ENCODE measurements at regions not wholly inside any gene's neighbourhood (a gene's known extent, or its start where the extent isn't known, plus 50 kb on each side); places are given as distances from the start of the nearest gene placed in this dataset.
"Not testable (repeated sequence)": the region's sequence is repeated elsewhere in the genome, so short reads cannot be mapped to it uniquely, and the experiment has no call there.

DNA sequence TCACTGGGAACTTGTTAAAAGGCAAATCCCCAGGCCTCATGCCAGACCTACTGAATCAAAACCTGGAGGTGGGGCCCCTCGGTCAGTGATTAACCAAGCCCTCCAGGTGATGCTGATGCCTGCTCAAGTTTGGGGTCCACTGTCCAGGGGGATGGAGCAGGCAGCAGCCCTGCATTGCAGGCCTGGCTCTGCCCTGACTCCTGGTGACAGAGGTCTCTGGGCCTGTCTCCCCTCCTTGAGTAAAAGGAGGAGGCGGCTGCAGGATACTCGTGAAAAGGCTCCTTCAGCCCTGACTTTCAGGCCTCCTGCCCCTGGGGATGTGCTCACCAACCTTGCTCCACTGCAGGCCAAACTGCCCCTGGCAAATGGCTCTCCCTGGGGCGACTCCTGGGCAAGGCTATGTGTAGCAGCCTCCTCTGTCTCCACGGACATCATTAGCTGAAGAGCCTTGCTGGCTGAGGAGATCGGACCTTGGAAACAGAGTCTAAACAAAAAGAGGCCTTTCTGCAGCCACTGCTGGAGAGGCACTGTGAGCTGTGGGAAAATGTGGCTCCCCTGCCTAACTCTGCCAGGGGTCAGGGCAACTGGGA lies 134.8 kb upstream of the ALDH1B1 start:
- no peak for DNase-seq (ENCODE audit: low read depth in 4 of 4, low spot score in 1 of 4)

DNA sequence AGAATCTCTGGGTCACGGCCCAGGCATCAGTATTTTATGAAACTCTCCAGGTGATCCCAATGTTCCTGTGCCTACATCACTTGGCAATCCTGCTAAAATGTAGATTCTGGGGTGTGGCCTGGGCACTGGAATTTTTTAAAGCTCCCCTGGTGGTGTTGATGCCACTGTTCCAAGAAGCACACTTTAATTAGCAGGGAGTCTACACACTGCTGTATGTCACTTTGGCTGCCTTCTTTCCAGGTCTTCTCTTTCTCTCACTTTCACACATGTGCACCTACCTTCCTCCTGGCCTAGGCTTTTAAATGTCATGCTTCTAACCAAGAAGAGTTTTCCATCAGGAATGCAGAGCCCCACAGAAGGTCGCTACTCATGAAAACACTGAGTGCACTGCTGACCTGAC lies 136.0 kb upstream of the ALDH1B1 start:
- DNase-seq (ENCODE audit: low read depth in 4 of 4, low spot score in 1 of 4): no peak

DNA sequence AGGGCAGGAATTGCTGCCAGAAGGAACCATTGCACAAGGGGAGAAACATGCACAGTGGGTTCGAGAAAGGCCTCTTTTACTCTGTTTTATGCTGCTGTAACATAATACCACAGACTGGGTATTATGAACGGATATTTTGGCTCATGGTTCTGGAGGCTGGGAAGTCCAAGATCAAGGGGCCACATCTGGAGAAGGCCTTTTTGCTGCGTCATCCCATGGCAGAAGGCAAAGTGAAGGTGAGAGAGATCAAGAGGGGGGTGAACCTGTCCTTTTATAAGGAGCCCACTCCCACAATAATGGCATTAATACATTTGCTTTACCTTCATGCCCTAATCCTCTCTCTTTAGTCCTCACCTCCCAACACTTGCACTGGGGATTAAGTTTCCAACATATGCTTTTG lies 136.9 kb upstream of the ALDH1B1 start:
- DNase-seq (ENCODE audit: low read depth in 4 of 4, low spot score in 1 of 4): no peak

DNA sequence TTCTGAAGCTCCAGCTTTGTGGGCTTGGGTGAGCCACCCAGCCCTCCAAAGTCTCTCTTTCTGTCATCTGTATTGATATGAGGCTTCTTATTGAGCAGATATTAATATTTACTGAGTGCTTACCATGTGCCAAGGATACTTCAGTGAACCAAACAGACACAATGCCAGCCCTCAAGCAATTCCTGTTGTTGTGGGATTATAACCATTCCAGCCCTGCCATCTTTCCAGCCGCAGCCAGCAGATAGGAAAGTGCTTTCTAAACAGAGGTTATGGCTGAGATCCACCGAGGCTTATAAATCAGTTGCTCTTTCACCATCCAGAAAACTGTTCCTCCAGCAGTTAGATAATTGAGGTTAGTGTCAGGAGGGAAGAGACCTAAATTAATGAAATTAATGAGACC lies 137.7 kb upstream of the ALDH1B1 start:
- DNase-seq (ENCODE audit: low read depth in 4 of 4, low spot score in 1 of 4): no peak

DNA sequence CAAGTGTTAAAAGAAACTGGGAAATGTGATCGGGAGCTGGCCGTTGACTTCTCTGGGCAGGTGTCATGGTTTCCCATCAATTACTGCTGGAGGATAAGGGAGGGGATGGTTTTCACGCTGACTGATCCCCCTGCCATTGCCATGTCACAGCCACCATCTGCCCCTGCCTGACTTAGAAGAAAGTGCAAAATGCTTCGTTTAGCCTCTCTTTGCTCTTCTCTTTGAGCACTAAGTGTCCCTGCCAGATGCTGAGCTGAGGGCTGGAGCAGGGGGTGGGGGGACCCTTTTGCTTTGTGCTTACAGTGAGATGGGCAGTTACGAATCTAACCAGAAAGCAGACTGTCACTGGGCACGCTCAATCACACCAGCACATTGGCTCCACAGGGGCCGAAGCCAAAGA lies 138.4 kb upstream of the ALDH1B1 start:
- no peak for DNase-seq (ENCODE audit: low read depth in 4 of 4, low spot score in 1 of 4)

DNA sequence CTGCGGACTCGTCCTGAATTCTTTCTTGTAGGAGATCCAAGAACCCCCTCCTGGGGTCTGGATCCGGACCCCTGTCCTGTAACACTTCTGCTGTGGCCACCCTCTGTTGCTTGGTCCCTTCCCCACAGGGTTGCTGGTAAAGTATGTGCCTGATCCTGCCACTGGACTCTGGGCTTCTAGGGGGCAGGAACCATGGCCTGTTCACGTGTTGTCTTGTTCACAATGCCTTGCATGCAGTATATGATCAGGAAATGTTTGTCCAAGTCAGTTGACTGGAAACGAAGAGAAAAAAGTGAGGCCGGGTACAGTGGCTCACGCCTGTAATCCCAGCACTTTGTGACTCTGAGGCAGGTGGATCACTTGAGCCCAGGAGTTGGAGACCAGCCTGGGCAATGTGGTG lies 139.3 kb upstream of the ALDH1B1 start:
- DNase-seq (ENCODE audit: low read depth in 4 of 4, low spot score in 1 of 4): no peak

DNA sequence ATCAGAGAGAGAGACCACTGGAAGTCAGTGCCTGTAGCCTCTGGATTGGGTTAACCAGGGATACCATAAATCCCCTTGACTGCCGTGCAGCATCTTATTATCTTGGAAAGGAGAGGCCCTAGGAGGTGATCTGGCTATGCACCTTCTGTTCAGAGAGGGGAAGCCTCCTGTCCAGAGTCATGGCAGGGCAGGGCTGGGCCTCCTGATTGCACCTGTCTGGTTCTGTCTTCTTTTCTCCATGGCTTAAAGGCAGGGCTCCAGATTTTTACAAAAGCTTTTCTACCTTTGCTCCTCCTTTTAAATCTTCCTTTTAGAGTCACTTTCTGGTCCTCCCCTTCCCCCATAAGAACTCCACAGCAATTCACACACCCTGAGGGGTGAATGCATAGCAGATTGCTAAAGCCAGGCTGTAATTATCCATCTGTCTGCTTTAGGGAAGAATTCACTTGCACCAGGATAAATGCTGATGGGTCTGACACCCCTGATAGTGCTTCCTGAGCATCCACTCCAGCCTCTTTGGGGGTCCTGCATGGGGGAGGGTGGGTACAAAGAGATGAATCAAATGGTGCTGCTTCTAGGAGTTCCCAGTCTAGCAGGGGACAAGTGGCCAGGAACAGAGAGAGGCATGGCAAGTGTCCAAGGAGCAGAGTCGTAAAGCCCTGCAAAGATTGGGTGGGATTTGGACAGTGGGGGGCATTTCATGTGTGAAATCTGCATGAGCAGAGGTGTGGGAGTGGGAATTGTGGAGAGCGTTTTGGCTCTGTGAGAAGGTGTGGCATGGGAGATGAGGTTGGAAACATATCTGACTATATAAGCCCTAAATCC lies 141.3 kb upstream of the ALDH1B1 start:
- DNase-seq (ENCODE audit: low read depth in 4 of 4, low spot score in 1 of 4): no peak

DNA sequence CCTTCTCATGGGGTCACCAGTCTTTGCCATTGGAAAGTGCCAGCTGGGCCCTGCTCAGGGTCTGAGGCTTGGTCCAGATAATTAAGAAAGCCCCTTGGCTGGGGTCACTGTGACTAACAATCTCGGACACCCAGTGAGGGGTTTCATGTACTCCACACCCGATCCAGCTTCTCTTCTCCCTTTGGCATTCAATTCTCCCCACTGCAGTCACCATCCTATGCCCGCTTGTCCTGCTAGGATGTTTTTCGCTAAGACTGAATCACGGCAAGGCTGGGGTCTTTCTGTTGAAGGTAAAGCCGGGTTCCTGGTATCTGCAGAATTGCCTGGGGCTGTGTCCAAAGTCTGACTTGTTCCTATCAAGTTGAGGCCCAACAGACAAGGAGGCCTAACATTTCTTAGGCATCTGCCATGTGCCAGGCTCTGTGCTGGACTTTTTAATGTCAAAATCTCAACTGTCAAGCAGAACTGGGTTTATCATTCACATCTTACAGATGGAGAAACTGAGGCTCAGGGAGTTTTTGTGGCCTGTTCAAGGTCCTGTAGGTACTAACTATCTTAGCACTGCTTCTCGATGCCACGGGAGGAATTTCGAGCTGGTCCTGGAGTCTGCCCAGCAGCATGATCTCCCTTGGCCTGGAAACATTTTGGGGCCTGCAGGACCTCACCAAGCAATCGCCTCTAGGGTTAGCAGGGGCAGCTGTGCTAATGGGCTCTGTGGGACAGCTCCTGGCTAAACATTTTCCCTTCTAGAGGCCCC lies 142.0 kb upstream of the ALDH1B1 start:
- no peak for DNase-seq (ENCODE audit: low read depth in 4 of 4, low spot score in 1 of 4)

DNA sequence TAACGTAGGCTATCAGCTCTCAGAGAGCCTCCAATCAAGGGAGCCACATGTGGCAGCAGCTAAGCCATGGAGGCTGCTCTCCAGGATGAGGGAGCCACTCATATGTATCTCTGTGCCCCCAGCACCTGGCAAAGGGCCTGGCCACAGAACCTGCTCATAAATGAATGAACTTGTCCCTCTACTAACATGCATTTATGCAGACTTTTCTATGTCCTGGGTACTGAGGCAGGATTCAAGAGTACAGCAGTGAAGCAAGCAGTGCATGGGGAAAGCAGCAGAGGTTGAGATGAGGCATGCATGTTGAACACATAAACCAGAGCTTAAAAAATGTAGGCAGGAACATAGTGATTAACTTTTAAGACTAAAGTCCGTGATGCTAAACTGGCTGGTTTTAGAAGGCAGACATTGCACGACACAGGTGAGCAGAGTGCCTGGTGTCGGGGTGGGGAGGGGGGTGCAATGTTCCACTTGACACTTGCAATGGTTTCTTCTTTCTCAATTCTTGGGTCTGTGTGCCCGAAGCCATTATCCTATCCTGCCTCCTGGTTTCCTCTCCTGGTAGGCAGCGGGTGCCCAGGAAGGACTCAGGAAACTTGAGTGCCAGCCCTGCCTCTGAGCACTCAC lies 142.8 kb upstream of the ALDH1B1 start:
- DNase-seq (ENCODE audit: low read depth in 4 of 4, low spot score in 1 of 4): no peak

DNA sequence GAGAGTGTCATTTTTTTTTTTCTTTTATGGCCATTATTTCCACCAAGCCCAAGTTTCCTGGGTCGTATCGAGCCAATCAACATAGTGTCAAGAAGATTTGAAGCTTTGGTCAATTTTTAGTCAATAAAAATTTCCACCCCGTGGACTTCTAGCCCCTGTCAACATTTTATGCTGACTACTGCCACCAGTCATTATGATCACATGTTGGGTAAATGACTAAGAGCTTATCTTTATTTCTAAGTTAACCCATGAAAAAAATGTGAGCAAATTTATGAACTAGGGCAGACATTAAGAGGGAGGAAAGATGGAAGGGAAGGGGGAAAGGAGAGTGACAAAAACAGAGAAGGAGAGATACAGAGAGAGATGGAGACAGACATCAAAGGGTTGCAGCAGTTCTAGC lies 143.5 kb upstream of the ALDH1B1 start:
- DNase-seq (ENCODE audit: low read depth in 4 of 4, low spot score in 1 of 4): no peak

DNA sequence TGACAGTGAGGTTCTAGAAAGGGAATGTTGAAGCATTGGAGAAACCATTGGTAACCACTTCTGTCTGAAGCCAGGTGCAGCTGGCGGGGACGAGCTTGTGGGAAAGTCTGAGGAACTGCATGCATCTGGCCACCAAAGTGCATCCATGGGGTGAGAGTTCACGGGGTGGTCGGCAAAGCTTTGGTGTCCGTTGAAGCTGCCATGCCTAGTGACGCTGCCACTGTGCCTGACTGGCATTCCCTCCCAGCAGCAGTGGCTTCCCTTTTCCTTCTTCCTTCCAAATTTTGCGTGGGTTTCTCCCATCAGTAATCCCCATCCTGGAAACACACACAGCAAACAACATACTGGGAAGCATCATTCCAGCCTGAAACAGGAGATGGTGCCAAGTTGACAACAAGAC lies 145.7 kb upstream of the ALDH1B1 start:
- no peak for DNase-seq (ENCODE audit: low read depth in 4 of 4, low spot score in 1 of 4)

DNA sequence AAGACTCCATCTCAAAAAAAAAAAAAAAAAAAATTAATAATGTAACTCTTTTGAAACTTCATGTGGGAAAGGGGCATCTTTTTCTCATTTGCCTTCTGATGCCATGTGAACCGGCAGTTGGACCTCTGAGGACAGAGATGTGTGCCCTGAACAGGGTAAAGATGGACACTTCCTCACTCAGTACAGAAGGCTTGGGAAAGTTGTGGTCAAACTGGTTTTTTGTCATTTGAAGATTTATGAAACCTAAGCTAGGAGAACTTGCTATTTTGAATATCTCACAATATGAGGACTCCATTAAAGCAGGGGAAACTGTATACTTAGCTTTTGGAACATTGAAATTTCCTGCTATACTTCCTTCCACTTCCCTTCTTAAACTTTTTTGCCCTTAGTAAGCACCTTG lies 147.5 kb upstream of the ALDH1B1 start:
- no peak for DNase-seq (ENCODE audit: low read depth in 4 of 4, low spot score in 1 of 4)

DNA sequence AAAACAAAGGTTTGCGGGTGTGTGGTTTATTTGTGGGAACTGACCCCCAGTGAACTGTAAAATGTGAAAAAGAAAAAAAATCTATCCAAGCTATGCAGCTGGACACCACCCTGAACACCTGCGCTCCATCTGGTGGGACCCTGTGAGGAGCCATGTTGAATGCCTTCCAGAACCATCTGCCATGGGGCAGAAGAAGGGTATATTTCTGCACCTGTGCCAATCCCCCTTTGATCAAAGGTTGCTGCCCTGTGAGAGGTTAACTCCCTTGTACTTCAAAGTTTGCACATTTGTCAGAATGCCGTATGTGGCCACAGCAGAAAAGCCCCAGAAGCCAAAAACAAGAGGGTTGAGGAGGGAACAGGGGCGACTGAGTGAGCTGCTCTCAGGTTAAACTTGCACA lies 148.5 kb upstream of the ALDH1B1 start:
- no peak for DNase-seq (ENCODE audit: low read depth in 4 of 4, low spot score in 1 of 4)

DNA sequence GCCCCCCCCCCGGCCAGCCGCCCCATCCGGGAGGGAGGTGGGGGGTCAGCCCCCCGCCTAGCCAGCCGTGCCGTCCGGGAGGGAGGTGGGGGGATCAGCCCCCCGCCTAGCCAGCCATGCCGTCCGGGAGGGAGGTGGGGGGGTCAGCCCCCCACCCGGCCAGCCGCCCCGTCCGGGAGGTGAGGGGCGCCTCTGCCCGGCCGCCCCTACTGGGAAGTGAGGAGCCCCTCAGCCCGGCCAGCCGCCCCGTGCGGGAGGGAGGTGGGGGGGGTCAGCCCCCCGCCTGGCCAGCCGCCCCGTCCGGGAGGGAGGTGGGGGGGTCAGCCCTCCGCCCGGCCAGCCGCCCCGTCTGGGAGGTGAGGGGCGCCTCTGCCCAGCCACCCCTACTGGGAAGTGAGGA lies 150.4 kb upstream of the ALDH1B1 start:
- not testable (repeated sequence) for DNase-seq (ENCODE audit: low read depth in 4 of 4, low spot score in 1 of 4)

DNA sequence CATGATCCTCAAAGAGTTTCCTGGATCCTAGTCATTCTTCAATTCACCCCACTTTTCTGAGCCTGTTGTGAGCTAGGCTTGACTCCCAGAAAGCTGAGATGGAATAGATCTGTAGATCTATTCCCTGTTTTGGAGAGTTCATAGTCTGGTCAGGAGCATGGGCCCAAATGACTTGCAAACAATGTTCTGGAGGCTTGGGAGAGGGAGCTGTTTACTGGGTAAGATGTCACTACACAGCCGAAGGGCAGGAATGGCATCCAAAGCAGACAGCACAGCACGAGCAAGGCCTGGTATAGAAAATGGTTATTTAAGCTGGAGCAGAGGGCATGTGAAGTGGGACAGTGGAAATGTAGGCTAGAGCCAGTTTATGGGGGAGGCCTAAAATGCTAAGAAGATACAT lies 152.5 kb upstream of the ALDH1B1 start:
- no peak for DNase-seq (ENCODE audit: low read depth in 4 of 4, low spot score in 1 of 4)

DNA sequence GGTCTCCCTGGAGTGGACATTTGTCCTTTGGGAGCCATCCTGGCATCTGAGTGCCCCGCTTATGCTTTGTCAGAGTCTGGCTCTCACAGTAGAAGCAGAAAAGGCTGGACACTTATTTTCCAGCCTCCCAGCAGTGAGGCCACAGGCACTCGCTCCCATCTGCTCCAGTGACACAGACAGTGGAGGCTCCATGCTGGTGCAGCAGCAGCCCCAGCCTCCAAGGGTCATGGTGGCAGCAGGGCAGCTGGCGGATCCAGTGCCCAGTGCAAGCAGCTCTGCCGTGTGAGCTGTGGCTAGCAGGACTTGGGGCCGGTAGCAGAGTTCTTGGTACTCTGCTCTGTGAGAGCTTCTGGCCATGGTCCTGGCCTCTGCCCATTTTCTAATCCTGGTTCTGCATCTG lies 157.3 kb upstream of the ALDH1B1 start:
- DNase-seq (ENCODE audit: low read depth in 4 of 4, low spot score in 1 of 4): no peak

DNA sequence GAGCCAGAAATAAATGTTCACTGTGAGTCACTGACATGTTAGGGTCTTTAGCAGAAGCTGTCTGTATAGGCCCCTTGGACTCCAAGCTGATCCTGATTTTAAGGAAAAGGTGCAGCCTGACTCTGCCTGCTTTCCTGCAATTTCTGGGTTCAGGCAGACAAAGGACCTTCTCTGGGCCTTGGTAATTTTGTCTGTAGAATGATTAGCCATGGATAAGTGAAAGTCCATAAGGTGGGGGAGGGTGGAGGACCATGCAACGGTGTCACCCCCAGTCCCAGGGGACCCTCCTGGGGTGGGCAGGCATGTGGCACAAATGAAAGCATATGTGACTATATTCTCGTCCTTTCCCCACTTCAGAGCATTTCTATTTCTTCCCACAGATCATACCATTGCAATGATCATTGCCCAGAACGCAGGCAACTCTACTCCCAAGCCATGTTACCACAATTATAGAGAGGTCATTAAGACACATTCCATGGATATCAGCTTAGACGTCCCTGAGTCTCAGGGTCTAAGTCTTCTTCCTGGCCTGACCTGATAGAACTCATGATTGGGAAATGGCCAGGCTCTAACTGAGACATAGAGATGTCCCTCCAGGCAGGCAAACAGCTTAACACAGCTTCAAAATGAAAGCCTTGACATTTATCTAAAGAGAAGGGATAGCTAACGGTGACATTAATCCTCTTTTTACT lies 157.9 kb upstream of the ALDH1B1 start:
- no peak for DNase-seq (ENCODE audit: low read depth in 4 of 4, low spot score in 1 of 4)

DNA sequence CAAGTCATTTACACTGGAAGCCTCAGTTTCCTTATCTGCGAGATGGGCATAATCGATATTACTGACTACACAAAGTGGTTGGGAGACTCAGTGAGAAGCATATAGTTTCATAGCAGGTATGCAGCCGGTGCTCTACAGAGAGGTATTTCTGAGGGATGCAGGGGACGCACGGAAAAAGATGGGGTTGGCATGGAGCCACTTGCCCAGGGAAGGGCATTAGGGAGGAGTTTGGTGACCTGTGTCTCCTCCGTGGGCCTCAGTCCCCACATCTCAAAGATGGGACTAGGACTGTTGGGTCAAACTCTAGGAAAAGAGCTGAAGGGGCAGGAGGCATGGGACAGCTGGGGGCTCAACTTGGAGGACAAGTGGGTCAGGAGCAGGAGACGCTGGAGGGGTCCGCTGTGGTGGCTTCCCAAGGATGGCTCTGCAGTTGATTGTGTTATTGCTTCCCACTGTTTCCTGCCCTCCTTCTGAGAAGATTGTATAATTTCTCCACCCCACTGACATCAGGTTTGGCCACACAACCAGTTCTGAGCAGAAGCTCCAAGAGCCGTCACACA lies 158.6 kb upstream of the ALDH1B1 start:
- DNase-seq (ENCODE audit: low read depth in 4 of 4, low spot score in 1 of 4): no peak

DNA sequence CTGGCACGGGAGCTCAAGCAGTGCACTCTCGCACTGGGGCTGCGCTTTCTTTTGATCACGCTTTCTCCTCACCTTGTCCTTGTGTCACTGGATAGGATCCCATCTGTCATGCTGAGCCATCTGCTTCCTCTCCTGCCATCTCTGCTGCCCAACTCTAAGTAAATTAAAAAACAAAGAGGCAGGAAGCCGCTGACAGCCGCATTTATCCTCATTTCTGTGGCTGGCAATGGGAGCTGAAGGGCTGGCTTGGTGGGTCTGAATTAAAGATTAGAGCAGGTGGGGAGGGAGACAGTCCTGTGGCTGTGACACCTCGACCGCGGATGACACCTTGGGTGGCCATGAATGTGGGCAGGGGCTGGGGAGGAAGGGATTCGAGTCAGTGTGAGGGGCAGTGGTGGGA lies 159.2 kb upstream of the ALDH1B1 start:
- no peak for DNase-seq (ENCODE audit: low read depth in 4 of 4, low spot score in 1 of 4)

DNA sequence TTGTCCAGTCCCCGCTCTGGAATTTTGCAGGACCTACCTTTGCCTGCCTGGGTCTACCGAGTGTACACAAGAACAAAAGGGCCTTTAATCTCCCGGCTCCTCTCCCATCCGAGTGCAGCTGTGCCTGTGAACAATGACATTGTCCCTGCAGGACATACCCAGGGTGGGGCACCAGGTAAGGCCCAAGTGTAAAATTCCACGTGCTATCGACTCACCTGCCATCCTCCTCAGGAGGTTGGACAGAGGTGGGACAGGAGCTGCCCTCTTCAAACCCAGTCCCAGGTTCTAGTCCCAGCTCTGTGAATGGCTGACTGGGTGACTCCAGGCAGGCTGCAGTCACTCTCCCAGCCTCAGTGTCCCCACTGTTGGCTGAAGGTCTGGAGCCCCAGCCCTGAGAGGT lies 159.6 kb upstream of the ALDH1B1 start:
- DNase-seq (ENCODE audit: low read depth in 4 of 4, low spot score in 1 of 4): no peak

Measured in stimulated activated CD4-positive, alpha-beta T cell treated with anti-CD3 and anti-CD28 coated beads, Interleukin-1b, Interleukin-23, amount 100 ng/mL, for 24 hours (primary cell).